Activated effector memory CD4-positive, alpha-beta T cell treated with anti-CD3 and anti-CD28 coated beads, Interleukin-2, amount 50 U/mL, for 16 hours (primary cell): ENCODE measurements at regions not wholly inside any gene's neighbourhood (a gene's known extent, or its start where the extent isn't known, plus 50 kb on each side); places are given as distances from the start of the nearest gene placed in this dataset.
"Not testable (repeated sequence)": the region's sequence is repeated elsewhere in the genome, so short reads cannot be mapped to it uniquely, and the experiment has no call there.

ENCODE experiments used
- DNase-seq: peaks from one replicate; pipeline ENCODE4 v3.0.0-alpha.2; 2020

- not testable (repeated sequence) for DNase-seq
Measured at GRCh38 chr13:33418224-33418953, 132.8 kb upstream of the STARD13 start.

- not testable (repeated sequence) for DNase-seq
Measured at GRCh38 chr13:33420117-33420516, 134.6 kb upstream of the STARD13 start.

- no peak for DNase-seq
Measured at GRCh38 chr13:33426131-33426530, 140.6 kb upstream of the STARD13 start.

- DNase-seq, result no peak
Measured at GRCh38 chr13:33433316-33433715, 147.8 kb upstream of the STARD13 start.

GRCh38 chr13:33434676-33435075 lies 149.1 kb upstream of the STARD13 start:
- DNase-seq, result no peak

- DNase-seq, result no peak
Measured at GRCh38 chr13:33435207-33435606, 149.7 kb upstream of the STARD13 start.

- no peak for DNase-seq
Measured at GRCh38 chr13:33438918-33439317, 153.4 kb upstream of the STARD13 start.

- no peak for DNase-seq
Measured at GRCh38 chr13:33441015-33441414, 155.5 kb upstream of the STARD13 start.

GRCh38 chr13:33445024-33445423 lies 159.5 kb upstream of the STARD13 start:
- DNase-seq, result no peak

GRCh38 chr13:33445476-33445875 lies 159.9 kb upstream of the STARD13 start:
- DNase-seq, result no peak

- no peak for DNase-seq
Measured at GRCh38 chr13:33446821-33447725, 161.5 kb upstream of the STARD13 start.

GRCh38 chr13:33448889-33449288 lies 163.3 kb upstream of the STARD13 start:
- DNase-seq, result no peak

GRCh38 chr13:33450956-33451709 lies 165.6 kb upstream of the STARD13 start:
- no peak for DNase-seq

GRCh38 chr13:33452873-33453517 lies 167.4 kb upstream of the STARD13 start:
- no peak for DNase-seq

GRCh38 chr13:33453936-33454335 lies 168.4 kb upstream of the STARD13 start:
- no peak for DNase-seq

- no peak for DNase-seq
Measured at GRCh38 chr13:33454844-33455705, 169.5 kb upstream of the STARD13 start.

- DNase-seq, result no peak
Measured at GRCh38 chr13:33459702-33460101, 174.1 kb upstream of the STARD13 start.

GRCh38 chr13:33462109-33462508 lies 176.6 kb upstream of the STARD13 start:
- no peak for DNase-seq

GRCh38 chr13:33464345-33464744 lies 178.8 kb upstream of the STARD13 start:
- DNase-seq, result no peak

GRCh38 chr13:33466262-33466661 lies 180.7 kb upstream of the STARD13 start:
- no peak for DNase-seq

GRCh38 chr13:33467556-33467955 lies 182.0 kb upstream of the STARD13 start:
- DNase-seq, result no peak

GRCh38 chr13:33471204-33471603 lies 185.6 kb upstream of the STARD13 start:
- DNase-seq, result no peak
